HCT116 (cell line): ENCODE measurements at regions not wholly inside any gene's neighbourhood (a gene's known extent, or its start where the extent isn't known, plus 50 kb on each side); places are given as distances from the start of the nearest gene placed in this dataset.

Experiments used
- ATAC-seq: fragments of 200-7000 bp; cut with Tn5 transposase; 2 replicates; pipeline ENCODE4 v1.9.1; 2020; ENCODE audit warnings: mild to moderate bottlenecking, moderate library complexity
- BruUV-seq: library from RNA; stranded (reverse); fragments of 400-500 nt; replicated peaks from 2 replicates; lab custom pipeline; 2021; lab: Mats Ljungman, UMichigan
- CTCF ChIA-PET: fragments of 300-600 bp; sonication (Branson Sonifier 250); formaldehyde crosslinking; loops from one replicate; lab custom pipeline; 2021; ENCODE audit warnings: antibody characterized with exemption; lab: Charles Lee
- POLR2A ChIA-PET: fragments of 300-600, 350-600 bp; sonication (Branson Sonifier 250); formaldehyde crosslinking; loops from one replicate; lab custom pipeline; 2021; ENCODE audit warnings: antibody characterized with exemption; lab: Charles Lee
- RAD21 ChIA-PET, 2 experiments: fragments of 300-600 bp; sonication (Branson Sonifier 250); formaldehyde crosslinking; loops; one replicate each; lab custom pipeline; 2023; ENCODE audit warnings: low total read pairs in 2 of 2; ENCODE audit not compliant: uncharacterized antibody in 2 of 2, unreplicated experiment in 2 of 2, low non-redundant PET in 1 of 2; lab: Charles Lee
- DNase-seq: peaks from one replicate; pipeline ENCODE4 v3.0.0-alpha.2; 2010; ENCODE audit warnings: low read depth, low spot score
- H2AFZ ChIP-seq: fragments of 200-600 bp; shearing (Covaris generic), sonication (generic); 2 replicates; pipeline ENCODE4 v1.6.1; 2017; ENCODE audit warnings: low read depth, mixed run types, mixed read lengths, antibody characterized with exemption, low read length; ENCODE audit not compliant: poor library complexity, severe bottlenecking
- H3K27ac ChIP-seq: 2 replicates; pipeline ENCODE4 v1.5.1; 2012; ENCODE audit warnings: low read depth, low read length
- H3K27me3 ChIP-seq: fragments of 200-600 bp; sonication (generic); 2 replicates; pipeline ENCODE4 v1.6.1; 2016; ENCODE audit warnings: mixed run types, low read length, mixed read lengths; ENCODE audit not compliant: insufficient read depth
- H3K36me3 ChIP-seq, 2 experiments: fragments of 200-500 bp in 1 of 2; fragments of 200-600 bp in 1 of 2; sonication (Bioruptor generic) in 1 of 2; sonication (generic) in 1 of 2; 2 replicates each; pipeline versions ENCODE4 v1.5.1 to v1.6.1; 2014 to 2016; ENCODE audit warnings: low read length in 2 of 2, inconsistent platforms in 1 of 2, mixed read lengths in 1 of 2, mixed run types in 1 of 2; ENCODE audit not compliant: insufficient read depth in 2 of 2, control insufficient read depth in 1 of 2
- H3K4me1 ChIP-seq, 2 experiments: fragments of 200-600 bp in 1 of 2; sonication (generic) in 1 of 2; 2 replicates each; pipeline versions ENCODE4 v1.5.1 to v1.6.1; 2012 to 2017; ENCODE audit warnings: low read length in 2 of 2, inconsistent platforms in 1 of 2, mild to moderate bottlenecking in 1 of 2, mixed read lengths in 1 of 2, mixed run types in 1 of 2, moderate library complexity in 1 of 2; ENCODE audit not compliant: insufficient read depth in 2 of 2, control insufficient read depth in 1 of 2
- H3K4me2 ChIP-seq: fragments of 200-600 bp; sonication (generic); 2 replicates; pipeline ENCODE4 v1.6.1; 2017; ENCODE audit warnings: mixed run types, low read length, mixed read lengths
- H3K4me3 ChIP-seq, 2 experiments: fragments of 200-600 bp in 1 of 2; sonication (generic) in 1 of 2; replicated peaks in 1 of 2; 2 replicates each; pipeline ENCODE4 v1.5.1; 2011 to 2016; ENCODE audit warnings: low read length in 2 of 2, control low read depth in 1 of 2, low read depth in 1 of 2, mild to moderate bottlenecking in 1 of 2, mixed read lengths in 1 of 2, mixed run types in 1 of 2
- H3K79me2 ChIP-seq: fragments of 200-600 bp; sonication (generic); 2 replicates; pipeline ENCODE4 v1.6.1; 2017; ENCODE audit warnings: mild to moderate bottlenecking, mixed run types, low read length, moderate library complexity, mixed read lengths; ENCODE audit not compliant: insufficient read depth
- H3K9ac ChIP-seq: fragments of 200-600 bp; sonication (generic); 2 replicates; pipeline ENCODE4 v1.6.1; 2016; ENCODE audit warnings: low read length, mixed read lengths
- H3K9me2 ChIP-seq: fragments of 200-600 bp; sonication (generic), shearing (Covaris generic); 2 replicates; pipeline ENCODE4 v1.6.1; 2017; ENCODE audit warnings: mixed run types, mild to moderate bottlenecking, moderate library complexity; ENCODE audit not compliant: insufficient read depth
- H3K9me3 ChIP-seq, 2 experiments: fragments of 200-500 bp in 1 of 2; fragments of 200-600 bp in 1 of 2; sonication (Bioruptor generic) in 1 of 2; sonication (generic) in 1 of 2; 2 replicates each; pipeline ENCODE4 v1.6.1; 2014 to 2017; ENCODE audit warnings: low read length in 2 of 2, mixed read lengths in 2 of 2, inconsistent platforms in 1 of 2, low read depth in 1 of 2, mild to moderate bottlenecking in 1 of 2, mixed run types in 1 of 2, moderate library complexity in 1 of 2; ENCODE audit not compliant: control insufficient read depth in 1 of 2, insufficient read depth in 1 of 2
- H4K20me1 ChIP-seq: fragments of 200-600 bp; sonication (generic), shearing (Covaris generic); 2 replicates; pipeline ENCODE4 v1.6.1; 2017; ENCODE audit warnings: mixed run types, mild to moderate bottlenecking, moderate library complexity; ENCODE audit not compliant: insufficient read depth
- CBX3 ChIP-seq: IDR thresholded peaks from 2 replicates; pipeline ENCODE4 v1.6.1; 2012; ENCODE audit warnings: low read depth
- EGR1 ChIP-seq: IDR thresholded peaks from 2 replicates; pipeline ENCODE4 v1.6.1; 2012; ENCODE audit warnings: low read depth
- EZH2 ChIP-seq: fragments of 200-600 bp; sonication (generic); IDR thresholded peaks from 2 replicates; pipeline ENCODE4 v1.6.1; 2017; ENCODE audit warnings: antibody characterized with exemption, mixed run types
- JUND ChIP-seq: IDR thresholded peaks from 2 replicates; pipeline ENCODE4 v1.6.1; 2012
- POLR2AphosphoS5 ChIP-seq: IDR thresholded peaks from 2 replicates; pipeline ENCODE4 v1.6.1; 2011; ENCODE audit warnings: mild to moderate bottlenecking, low read depth, low read length, moderate library complexity
- SP1 ChIP-seq: IDR thresholded peaks from 2 replicates; pipeline ENCODE4 v1.6.1; 2012; ENCODE audit warnings: low read depth
- SRF ChIP-seq: IDR thresholded peaks from 2 replicates; pipeline ENCODE4 v1.6.1; 2012; ENCODE audit warnings: low read depth
- YY1 ChIP-seq: IDR thresholded peaks from 2 replicates; pipeline ENCODE4 v1.6.1; 2011; ENCODE audit warnings: low read length, low read depth, moderate library complexity, mild to moderate bottlenecking; ENCODE audit not compliant: insufficient replicate concordance; ENCODE audit errors: extremely low read depth
- ZFX ChIP-seq: fragments of 450-650 bp; IDR thresholded peaks from 2 replicates; pipeline ENCODE4 v1.6.1; 2017
- intact Hi-C: fragments of 100-400 bp; cut with micrococcal nuclease; formaldehyde crosslinking; loops from 2 replicates; pipeline ENCODE4 v1.10.0; 2022
- TF ChIP-seq, protein P1 (sequence below), 3 experiments: fragments of 200-600 bp in 1 of 3; sonication (generic) in 1 of 3; IDR thresholded peaks in 2 of 3; conservative IDR thresholded peaks in 1 of 3; 2 replicates each; pipeline ENCODE4 v1.5.1; 2012 to 2017; ENCODE audit warnings: low read depth in 2 of 3, low read length in 2 of 3, antibody characterized with exemption in 1 of 3, borderline replicate concordance in 1 of 3, control low read depth in 1 of 3, mild to moderate bottlenecking in 1 of 3, mixed read lengths in 1 of 3, mixed run types in 1 of 3, moderate library complexity in 1 of 3; ENCODE audit not compliant: insufficient read depth in 1 of 3
- TF ChIP-seq, protein P2 (sequence below): IDR thresholded peaks from 2 replicates; pipeline ENCODE4 v1.6.1; 2012; ENCODE audit warnings: low read depth

DNA sequence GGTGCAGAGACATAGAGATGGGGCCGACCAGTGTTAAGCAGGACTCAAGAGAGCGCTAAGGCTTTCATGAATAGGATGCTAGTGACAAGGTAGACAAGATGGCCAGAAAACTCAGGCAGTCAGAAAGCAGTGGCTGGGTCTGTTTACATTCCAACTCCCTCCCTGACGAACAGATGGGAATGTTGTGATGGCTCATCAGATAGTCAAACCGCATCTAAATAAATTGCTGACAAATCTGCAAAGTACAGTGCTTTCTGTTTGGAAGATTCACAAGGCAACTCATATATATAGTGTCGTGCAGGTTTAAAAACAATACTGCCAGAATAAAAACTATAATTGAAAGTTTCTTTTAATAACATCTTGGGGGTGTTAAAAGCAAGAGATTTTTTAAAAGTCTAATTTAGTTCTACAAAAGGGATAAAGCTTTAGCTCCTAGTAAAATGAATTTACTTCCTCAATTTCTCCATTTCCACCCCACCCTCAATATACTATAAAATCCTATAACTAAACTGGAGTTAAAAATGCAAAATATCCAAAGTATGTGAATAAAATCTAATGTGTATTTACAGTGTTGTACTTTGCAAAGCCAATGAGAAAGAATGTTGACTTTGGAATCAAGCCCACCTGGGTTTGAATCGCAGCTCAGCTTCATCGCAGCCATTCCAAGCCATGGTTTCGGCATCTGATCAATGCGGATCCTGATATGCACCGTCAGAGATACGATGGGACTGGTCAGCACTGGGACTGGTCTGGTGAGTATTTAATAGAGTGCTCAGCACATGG is 247.3 kb upstream of the PDE10A start (continued):
- TF ChIP-seq, protein P1, sequence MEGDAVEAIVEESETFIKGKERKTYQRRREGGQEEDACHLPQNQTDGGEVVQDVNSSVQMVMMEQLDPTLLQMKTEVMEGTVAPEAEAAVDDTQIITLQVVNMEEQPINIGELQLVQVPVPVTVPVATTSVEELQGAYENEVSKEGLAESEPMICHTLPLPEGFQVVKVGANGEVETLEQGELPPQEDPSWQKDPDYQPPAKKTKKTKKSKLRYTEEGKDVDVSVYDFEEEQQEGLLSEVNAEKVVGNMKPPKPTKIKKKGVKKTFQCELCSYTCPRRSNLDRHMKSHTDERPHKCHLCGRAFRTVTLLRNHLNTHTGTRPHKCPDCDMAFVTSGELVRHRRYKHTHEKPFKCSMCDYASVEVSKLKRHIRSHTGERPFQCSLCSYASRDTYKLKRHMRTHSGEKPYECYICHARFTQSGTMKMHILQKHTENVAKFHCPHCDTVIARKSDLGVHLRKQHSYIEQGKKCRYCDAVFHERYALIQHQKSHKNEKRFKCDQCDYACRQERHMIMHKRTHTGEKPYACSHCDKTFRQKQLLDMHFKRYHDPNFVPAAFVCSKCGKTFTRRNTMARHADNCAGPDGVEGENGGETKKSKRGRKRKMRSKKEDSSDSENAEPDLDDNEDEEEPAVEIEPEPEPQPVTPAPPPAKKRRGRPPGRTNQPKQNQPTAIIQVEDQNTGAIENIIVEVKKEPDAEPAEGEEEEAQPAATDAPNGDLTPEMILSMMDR (IDR thresholded peaks at IDR 0.05 in 2 of 3, conservative IDR thresholded peaks at IDR 0.05 in 1 of 3; ENCODE audit: borderline replicate concordance in 1 of 3, insufficient read depth in 1 of 3, low read depth in 2 of 3, low read length in 2 of 3), result no peak
- no peak for TF ChIP-seq SRF
- no peak for TF ChIP-seq EGR1
- no peak for TF ChIP-seq SP1
- no peak for TF ChIP-seq YY1
- no peak for TF ChIP-seq CBX3

DNA sequence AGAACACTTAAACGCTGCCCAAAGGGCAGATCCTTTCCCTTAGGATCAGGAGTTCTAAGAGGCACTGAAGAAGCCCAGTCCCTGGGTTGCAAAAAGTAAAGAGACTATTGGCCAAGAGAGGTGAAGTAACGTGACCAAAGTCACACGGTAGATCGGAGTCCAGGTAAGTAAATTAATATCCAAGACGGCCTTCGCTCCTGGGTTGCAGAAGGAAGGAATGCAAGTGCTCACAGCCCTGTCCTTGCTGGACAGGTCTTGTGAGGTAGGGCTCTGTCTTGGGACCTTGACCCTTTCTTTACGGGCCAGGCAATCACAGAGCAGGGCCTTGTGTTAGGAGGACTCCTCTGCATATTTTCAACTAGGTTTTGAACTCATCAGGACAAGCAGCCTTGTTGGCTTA is 243.7 kb upstream of the PDE10A start:
- CTCF ChIA-PET, result no interaction called here
- no peaks in the 10 kb centered on the region for H3K27me3 ChIP-seq
- H3K4me3 ChIP-seq, result no peak overlapping the region
- 0 out of 4 replicates have a peak, but pooled peaks cover 0 to 4% of the 10 kb centered on the region in 2 experiments for H3K9me3 ChIP-seq
- DNase-seq, result no peak
- POLR2A ChIA-PET, result no interaction called here
- H3K4me2 ChIP-seq, result no peak overlapping the region
- no peak overlapping the region for H3K9ac ChIP-seq
- intact Hi-C loops, result no loop called here
- H4K20me1 ChIP-seq, result no peaks in the 10 kb centered on the region
- H3K9me2 ChIP-seq, result no peaks in the 10 kb centered on the region
- TF ChIP-seq, protein P2, sequence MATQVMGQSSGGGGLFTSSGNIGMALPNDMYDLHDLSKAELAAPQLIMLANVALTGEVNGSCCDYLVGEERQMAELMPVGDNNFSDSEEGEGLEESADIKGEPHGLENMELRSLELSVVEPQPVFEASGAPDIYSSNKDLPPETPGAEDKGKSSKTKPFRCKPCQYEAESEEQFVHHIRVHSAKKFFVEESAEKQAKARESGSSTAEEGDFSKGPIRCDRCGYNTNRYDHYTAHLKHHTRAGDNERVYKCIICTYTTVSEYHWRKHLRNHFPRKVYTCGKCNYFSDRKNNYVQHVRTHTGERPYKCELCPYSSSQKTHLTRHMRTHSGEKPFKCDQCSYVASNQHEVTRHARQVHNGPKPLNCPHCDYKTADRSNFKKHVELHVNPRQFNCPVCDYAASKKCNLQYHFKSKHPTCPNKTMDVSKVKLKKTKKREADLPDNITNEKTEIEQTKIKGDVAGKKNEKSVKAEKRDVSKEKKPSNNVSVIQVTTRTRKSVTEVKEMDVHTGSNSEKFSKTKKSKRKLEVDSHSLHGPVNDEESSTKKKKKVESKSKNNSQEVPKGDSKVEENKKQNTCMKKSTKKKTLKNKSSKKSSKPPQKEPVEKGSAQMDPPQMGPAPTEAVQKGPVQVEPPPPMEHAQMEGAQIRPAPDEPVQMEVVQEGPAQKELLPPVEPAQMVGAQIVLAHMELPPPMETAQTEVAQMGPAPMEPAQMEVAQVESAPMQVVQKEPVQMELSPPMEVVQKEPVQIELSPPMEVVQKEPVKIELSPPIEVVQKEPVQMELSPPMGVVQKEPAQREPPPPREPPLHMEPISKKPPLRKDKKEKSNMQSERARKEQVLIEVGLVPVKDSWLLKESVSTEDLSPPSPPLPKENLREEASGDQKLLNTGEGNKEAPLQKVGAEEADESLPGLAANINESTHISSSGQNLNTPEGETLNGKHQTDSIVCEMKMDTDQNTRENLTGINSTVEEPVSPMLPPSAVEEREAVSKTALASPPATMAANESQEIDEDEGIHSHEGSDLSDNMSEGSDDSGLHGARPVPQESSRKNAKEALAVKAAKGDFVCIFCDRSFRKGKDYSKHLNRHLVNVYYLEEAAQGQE, result no peak
- TF ChIP-seq POLR2AphosphoS5 (no peak), ZFX (no peak), JUND (no peak), EZH2 (no peak)
- no peak for ATAC-seq
- RAD21 ChIA-PET, result no interaction called here
- no peaks in the 10 kb centered on the region for H3K79me2 ChIP-seq
- no TSS peak for BruUV-seq
- no peaks in the 10 kb centered on the region for H3K36me3 ChIP-seq
- no peak overlapping the region for H3K27ac ChIP-seq
- H2AFZ ChIP-seq, result no peak overlapping the region
- no peaks in the 10 kb centered on the region for H3K4me1 ChIP-seq
